MM.1S (cell line): ENCODE measurements at regions not wholly inside any gene's neighbourhood (a gene's known extent, or its start where the extent isn't known, plus 50 kb on each side); places are given as distances from the start of the nearest gene placed in this dataset.
"Not testable (repeated sequence)": the region's sequence is repeated elsewhere in the genome, so short reads cannot be mapped to it uniquely, and the experiment has no call there.

ENCODE experiments used
- EZH2 ChIP-seq: fragments of 300-600 bp; sonication (generic); optimal IDR thresholded peaks from 2 replicates; pipeline ENCODE3; 2017; ENCODE audit warnings: low read depth, mild to moderate bottlenecking, antibody characterized with exemption, low read length, mixed read lengths
- EZH2phosphoT487 ChIP-seq: fragments of 300-600 bp; sonication (generic); IDR thresholded peaks from 2 replicates; pipeline ENCODE4 v1.6.1; 2018; ENCODE audit warnings: antibody characterized with exemption, low read length
- TF ChIP-seq, protein P1 (sequence below): fragments of 300-600 bp; sonication (generic); IDR thresholded peaks from 2 replicates; pipeline ENCODE4 v1.5.1; 2016; ENCODE audit warnings: antibody characterized with exemption, low read length, mixed read lengths

GRCh38 chr9:42338275-42338674 lies 154.8 kb downstream of the SPATA31A6 start:
- TF ChIP-seq EZH2phosphoT487, EZH2: not testable (repeated sequence)
- TF ChIP-seq, protein P1, sequence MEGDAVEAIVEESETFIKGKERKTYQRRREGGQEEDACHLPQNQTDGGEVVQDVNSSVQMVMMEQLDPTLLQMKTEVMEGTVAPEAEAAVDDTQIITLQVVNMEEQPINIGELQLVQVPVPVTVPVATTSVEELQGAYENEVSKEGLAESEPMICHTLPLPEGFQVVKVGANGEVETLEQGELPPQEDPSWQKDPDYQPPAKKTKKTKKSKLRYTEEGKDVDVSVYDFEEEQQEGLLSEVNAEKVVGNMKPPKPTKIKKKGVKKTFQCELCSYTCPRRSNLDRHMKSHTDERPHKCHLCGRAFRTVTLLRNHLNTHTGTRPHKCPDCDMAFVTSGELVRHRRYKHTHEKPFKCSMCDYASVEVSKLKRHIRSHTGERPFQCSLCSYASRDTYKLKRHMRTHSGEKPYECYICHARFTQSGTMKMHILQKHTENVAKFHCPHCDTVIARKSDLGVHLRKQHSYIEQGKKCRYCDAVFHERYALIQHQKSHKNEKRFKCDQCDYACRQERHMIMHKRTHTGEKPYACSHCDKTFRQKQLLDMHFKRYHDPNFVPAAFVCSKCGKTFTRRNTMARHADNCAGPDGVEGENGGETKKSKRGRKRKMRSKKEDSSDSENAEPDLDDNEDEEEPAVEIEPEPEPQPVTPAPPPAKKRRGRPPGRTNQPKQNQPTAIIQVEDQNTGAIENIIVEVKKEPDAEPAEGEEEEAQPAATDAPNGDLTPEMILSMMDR = not testable (repeated sequence)
